ENCODE measurements at regions not wholly inside any gene's neighbourhood (a gene's known extent, or its start where the extent isn't known, plus 50 kb on each side); places are given as distances from the start of the nearest gene placed in this dataset.
A peak's percentile ranks its signal among the peaks of the same experiment; 100 is the strongest.

GRCh38 chr2:150020937-150021673, 433.5 kb upstream of the MMADHC start:
- DNase-seq (ENCODE audit: low read depth): no peak
- FAIRE-seq: no peak
- H3K36me3 ChIP-seq (ENCODE audit: control insufficient read depth, insufficient read depth, low read length): no peaks in the 10 kb centered on the region
- no peak overlapping the region for H3K4me3 ChIP-seq (ENCODE audit: low read depth, low read length)
- TF ChIP-seq CTCF (IDR thresholded peaks at IDR 0.05; ENCODE audit: insufficient read depth, low read length, severe bottlenecking): no peak
- no peaks in the 10 kb centered on the region for H3K27me3 ChIP-seq (ENCODE audit: control insufficient read depth, insufficient read depth, low read length)

DNA sequence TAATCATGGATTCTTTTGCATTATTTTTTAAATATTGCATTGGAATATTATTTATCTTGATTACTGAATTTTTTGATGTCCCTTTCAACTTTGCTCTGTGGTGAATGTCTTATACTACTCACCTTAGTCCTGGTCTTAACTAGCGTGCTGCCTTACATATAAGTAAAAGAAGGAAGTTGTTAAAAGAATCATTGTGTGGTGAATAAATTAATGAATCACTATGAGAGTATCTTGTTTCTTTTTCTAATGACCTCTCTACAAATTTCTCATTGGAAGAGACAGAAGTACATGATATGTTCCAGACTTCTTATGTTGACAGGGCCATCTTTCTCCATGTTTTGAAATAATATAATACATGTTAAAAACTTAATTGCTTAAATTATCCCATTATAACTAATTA, 432.6 kb upstream of the MMADHC start:
- TF ChIP-seq CTCF (IDR thresholded peaks at IDR 0.05; ENCODE audit: insufficient read depth, low read length, severe bottlenecking): no peak
- Histone ChIP-seq H3K36me3 (ENCODE audit: control insufficient read depth, insufficient read depth, low read length) (no peaks in the 10 kb centered on the region), H3K4me3 (ENCODE audit: low read depth, low read length) (no peak overlapping the region), H3K27me3 (ENCODE audit: control insufficient read depth, insufficient read depth, low read length) (no peaks in the 10 kb centered on the region)
- FAIRE-seq (no peak), DNase-seq (ENCODE audit: low read depth) (peak; percentile 48)

DNA sequence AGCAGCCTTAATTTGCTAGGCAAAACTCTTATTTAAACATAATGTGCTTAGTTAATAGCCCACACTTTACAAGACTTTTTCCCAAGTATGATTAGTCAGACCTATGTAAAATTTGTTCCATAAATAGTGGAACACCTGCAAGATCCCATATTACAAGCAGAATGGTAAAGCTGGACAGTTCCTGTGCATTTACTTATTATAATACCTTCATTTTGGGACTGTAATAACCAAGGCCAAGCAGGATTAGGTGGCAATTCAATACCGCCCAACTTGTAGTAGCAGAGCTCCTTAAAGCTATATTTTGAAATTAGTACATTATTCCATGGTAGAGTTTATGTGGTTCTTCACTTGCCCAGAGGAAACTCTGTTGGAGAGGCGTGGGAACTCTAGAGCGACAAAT, 431.5 kb upstream of the MMADHC start:
- Histone ChIP-seq H3K4me3 (ENCODE audit: low read depth, low read length) (no peak overlapping the region), H3K36me3 (ENCODE audit: control insufficient read depth, insufficient read depth, low read length) (no peaks in the 10 kb centered on the region), H3K27me3 (ENCODE audit: control insufficient read depth, insufficient read depth, low read length) (no peaks in the 10 kb centered on the region)
- no peak for FAIRE-seq
- DNase-seq (ENCODE audit: low read depth): no peak
- TF ChIP-seq CTCF (IDR thresholded peaks at IDR 0.05; ENCODE audit: insufficient read depth, low read length, severe bottlenecking): no peak

DNA sequence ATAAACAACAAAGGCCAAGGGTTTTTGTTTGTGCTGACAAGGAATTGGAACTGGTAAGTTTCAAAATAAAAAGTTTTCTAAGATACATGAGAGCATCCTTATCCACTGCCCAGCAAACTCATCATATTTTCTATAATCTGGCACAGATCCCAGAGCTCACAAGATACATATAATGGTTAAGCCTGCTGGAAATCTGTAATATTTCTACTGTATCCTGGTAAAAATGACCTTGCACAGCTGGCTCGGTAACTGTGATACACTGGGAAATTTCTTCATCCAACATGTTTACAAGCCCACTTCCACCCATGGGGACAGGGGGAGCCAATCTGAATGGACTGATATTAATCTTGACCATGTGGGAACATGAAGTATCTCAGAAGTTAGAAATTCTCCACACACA, 425.4 kb upstream of the MMADHC start:
- Histone ChIP-seq H3K27me3 (ENCODE audit: control insufficient read depth, insufficient read depth, low read length) (no peaks in the 10 kb centered on the region), H3K36me3 (ENCODE audit: control insufficient read depth, insufficient read depth, low read length) (no peaks in the 10 kb centered on the region), H3K4me3 (ENCODE audit: low read depth, low read length) (no peak overlapping the region)
- TF ChIP-seq CTCF (IDR thresholded peaks at IDR 0.05; ENCODE audit: insufficient read depth, low read length, severe bottlenecking): no peak
- FAIRE-seq (no peak), DNase-seq (ENCODE audit: low read depth) (no peak)

DNA sequence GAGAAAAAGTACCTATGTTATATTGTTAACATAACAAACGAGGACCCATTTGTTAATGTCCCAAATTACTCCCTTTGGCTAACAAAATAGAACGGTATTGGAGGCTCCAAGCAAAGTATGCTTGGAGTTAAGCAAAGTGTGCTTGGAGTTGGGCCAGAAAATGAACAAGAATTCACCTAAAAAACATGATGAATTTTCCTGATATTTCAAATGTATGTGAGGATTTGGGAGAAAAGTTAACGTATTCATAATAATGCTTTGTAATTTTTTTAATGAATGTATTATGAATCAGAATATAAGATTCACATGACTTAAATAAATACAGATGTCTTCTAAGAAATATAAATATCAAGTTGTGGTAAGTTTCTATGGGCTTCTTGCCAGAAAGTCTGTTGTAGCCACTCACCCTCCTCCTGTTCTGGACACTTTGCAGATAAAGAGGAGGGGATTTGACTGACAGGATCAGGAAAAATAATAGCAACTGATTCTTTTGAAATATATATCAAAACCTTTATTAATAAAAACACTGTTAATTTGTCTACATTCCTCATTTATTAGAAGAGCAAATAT, 423.7 kb upstream of the MMADHC start:
- no peak for FAIRE-seq
- Histone ChIP-seq H3K27me3 (ENCODE audit: control insufficient read depth, insufficient read depth, low read length) (no peaks in the 10 kb centered on the region), H3K36me3 (ENCODE audit: control insufficient read depth, insufficient read depth, low read length) (no peaks in the 10 kb centered on the region), H3K4me3 (ENCODE audit: low read depth, low read length) (no peak overlapping the region)
- no peak for DNase-seq (ENCODE audit: low read depth)
- no peak for TF ChIP-seq CTCF (IDR thresholded peaks at IDR 0.05; ENCODE audit: insufficient read depth, low read length, severe bottlenecking)

DNA sequence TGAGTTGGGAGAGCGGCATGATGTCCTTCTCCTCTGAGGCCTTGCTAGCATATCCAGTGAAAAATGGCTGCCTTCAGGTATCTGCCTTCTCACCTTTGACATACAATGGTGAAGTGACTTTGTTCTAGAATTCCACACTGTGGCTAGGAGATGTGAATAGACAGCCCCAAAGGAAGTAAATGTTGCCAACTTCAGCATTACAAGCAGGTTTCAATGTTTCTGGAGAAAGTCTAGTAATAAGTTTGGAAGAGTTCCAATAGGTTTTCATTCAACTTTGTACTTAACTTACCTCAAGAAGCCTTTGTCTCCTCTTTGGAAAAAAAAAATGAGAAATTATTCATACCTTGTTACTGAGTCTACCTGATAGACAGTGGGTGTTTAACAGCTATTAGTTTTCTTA, 421.3 kb upstream of the MMADHC start:
- Histone ChIP-seq H3K4me3 (ENCODE audit: low read depth, low read length) (no peak overlapping the region), H3K27me3 (ENCODE audit: control insufficient read depth, insufficient read depth, low read length) (no peaks in the 10 kb centered on the region), H3K36me3 (ENCODE audit: control insufficient read depth, insufficient read depth, low read length) (no peaks in the 10 kb centered on the region)
- TF ChIP-seq CTCF (IDR thresholded peaks at IDR 0.05; ENCODE audit: insufficient read depth, low read length, severe bottlenecking): no peak
- DNase-seq (ENCODE audit: low read depth) (peak; percentile 53), FAIRE-seq (no peak)

Data from bronchial epithelial cell (primary cell).